ENCODE measurements at regions not wholly inside any gene's neighbourhood (a gene's known extent, or its start where the extent isn't known, plus 50 kb on each side); places are given as distances from the start of the nearest gene placed in this dataset.

DNA sequence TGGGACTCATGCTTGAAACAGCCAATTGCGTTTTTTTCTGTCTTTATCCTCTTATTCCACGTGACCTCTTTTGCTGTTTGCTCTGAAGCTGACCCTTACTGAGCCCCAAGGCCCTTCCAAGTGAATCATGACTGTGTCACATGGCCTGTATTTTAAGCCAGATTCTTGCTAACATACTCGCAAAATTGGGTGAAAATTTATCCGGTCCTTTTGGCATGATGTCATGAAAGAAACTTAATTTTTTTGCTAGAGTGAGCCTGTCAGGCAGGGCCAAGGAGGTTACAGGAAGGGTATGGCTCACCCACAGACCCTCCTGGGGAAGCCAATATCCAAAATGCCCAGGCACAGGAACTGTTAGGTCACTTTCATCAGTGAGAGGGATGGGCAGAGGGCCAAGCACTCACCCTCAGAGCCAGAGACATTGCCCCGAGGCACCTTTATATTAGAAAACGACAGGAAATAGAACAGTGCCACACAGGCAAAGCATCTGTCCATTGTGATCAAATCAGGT is 296.7 kb downstream of the CDH26 start:
- Mint-ChIP-seq H3K4me3 (no peak overlapping the region), H3K36me3 (ENCODE audit: low read depth) (no peaks in the 10 kb centered on the region), H3K4me1 (peaks cover 4% of the 10 kb centered on the region), H3K27me3 (ENCODE audit: insufficient read depth) (peaks cover 45% of the 10 kb centered on the region), H3K27ac (no peak overlapping the region), H3K9me3 (no peaks in the 10 kb centered on the region)
- no peaks in the 10 kb centered on the region for H3K36me3 ChIP-seq (ENCODE audit: control insufficient read depth, insufficient read depth, low read length)
- TF ChIP-seq, protein P1, sequence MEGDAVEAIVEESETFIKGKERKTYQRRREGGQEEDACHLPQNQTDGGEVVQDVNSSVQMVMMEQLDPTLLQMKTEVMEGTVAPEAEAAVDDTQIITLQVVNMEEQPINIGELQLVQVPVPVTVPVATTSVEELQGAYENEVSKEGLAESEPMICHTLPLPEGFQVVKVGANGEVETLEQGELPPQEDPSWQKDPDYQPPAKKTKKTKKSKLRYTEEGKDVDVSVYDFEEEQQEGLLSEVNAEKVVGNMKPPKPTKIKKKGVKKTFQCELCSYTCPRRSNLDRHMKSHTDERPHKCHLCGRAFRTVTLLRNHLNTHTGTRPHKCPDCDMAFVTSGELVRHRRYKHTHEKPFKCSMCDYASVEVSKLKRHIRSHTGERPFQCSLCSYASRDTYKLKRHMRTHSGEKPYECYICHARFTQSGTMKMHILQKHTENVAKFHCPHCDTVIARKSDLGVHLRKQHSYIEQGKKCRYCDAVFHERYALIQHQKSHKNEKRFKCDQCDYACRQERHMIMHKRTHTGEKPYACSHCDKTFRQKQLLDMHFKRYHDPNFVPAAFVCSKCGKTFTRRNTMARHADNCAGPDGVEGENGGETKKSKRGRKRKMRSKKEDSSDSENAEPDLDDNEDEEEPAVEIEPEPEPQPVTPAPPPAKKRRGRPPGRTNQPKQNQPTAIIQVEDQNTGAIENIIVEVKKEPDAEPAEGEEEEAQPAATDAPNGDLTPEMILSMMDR (conservative IDR thresholded peaks at IDR 0.05): no peak
- peak overlapping the region; percentile 25 for H3K9ac ChIP-seq (ENCODE audit: extremely low read depth, low read length, poor library complexity, severe bottlenecking)
- H3K4me1 ChIP-seq (ENCODE audit: control insufficient read depth, insufficient read depth, low read length): no peaks in the 10 kb centered on the region
- no peaks in the 10 kb centered on the region for H3K9me3 ChIP-seq (ENCODE audit: control insufficient read depth, low read length)
- H3K4me3 ChIP-seq (ENCODE audit: low read length): no peak overlapping the region
- DNase-seq: no peak
- H3K27ac ChIP-seq (ENCODE audit: low read depth, low read length): no peak overlapping the region
- H3K27me3 ChIP-seq (ENCODE audit: control insufficient read depth, insufficient read depth, low read length, poor library complexity, severe bottlenecking): no peaks in the 10 kb centered on the region
- 88 to 96% methylated on average over 6 of the region's 6 CpGs for WGBS, 2 experiments (ENCODE audit: insufficient coverage in 1 of 2, insufficient read length in 1 of 2)

- DNase-seq: no peak
- Mint-ChIP-seq H3K27ac (no peak overlapping the region), H3K9me3 (no peaks in the 10 kb centered on the region), H3K4me3 (no peak overlapping the region), H3K36me3 (ENCODE audit: low read depth) (no peaks in the 10 kb centered on the region), H3K27me3 (ENCODE audit: insufficient read depth) (peaks cover 42% of the 10 kb centered on the region), H3K4me1 (peaks cover 4% of the 10 kb centered on the region)
- Histone ChIP-seq H3K4me3 (ENCODE audit: low read length) (no peak overlapping the region), H3K27me3 (ENCODE audit: control insufficient read depth, insufficient read depth, low read length, poor library complexity, severe bottlenecking) (no peaks in the 10 kb centered on the region), H3K4me1 (ENCODE audit: control insufficient read depth, insufficient read depth, low read length) (no peaks in the 10 kb centered on the region), H3K27ac (ENCODE audit: low read depth, low read length) (no peak overlapping the region), H3K36me3 (ENCODE audit: control insufficient read depth, insufficient read depth, low read length) (no peaks in the 10 kb centered on the region), H3K9ac (ENCODE audit: extremely low read depth, low read length, poor library complexity, severe bottlenecking) (peak overlapping the region; percentile 25), H3K9me3 (ENCODE audit: control insufficient read depth, low read length) (no peaks in the 10 kb centered on the region)
- 59% methylated on average over 3 of the region's 3 CpGs; no CpG with 5 or more reads in 1 of the 2 experiments for WGBS, 2 experiments (ENCODE audit: insufficient coverage in 1 of 2, insufficient read length in 1 of 2)
- TF ChIP-seq, protein P1 (conservative IDR thresholded peaks at IDR 0.05): no peak
These were observed 297.2 kb downstream of the CDH26 start for GRCh38 chr20:60255415-60255814.

DNA sequence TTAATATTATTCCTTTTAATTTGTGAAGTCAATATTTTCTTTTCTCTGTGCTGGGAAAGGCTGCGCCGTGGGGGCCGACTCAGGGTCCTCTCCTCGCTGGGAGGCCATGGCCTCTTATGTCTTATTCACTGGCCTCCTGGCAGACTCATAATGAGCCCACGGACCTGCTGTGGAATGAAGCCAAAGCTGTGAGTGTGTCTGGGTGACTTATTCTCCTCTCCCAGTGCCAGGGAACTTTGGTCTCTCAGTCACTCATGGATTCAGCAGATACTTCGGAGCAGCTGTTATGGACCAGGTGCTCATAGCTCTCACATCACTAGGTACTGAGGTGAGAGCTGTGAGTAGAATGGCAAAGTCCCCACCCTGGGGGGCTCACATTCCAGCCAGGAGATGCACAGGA is 297.6 kb downstream of the CDH26 start:
- H3K9me3 Mint-ChIP-seq: no peaks in the 10 kb centered on the region

More for the DNA sequence above, 297.6 kb downstream of the CDH26 start:
- Histone ChIP-seq H3K4me3 (ENCODE audit: low read length) (no peak overlapping the region), H3K27me3 (ENCODE audit: control insufficient read depth, insufficient read depth, low read length, poor library complexity, severe bottlenecking) (no peaks in the 10 kb centered on the region), H3K9ac (ENCODE audit: extremely low read depth, low read length, poor library complexity, severe bottlenecking) (no peak overlapping the region), H3K36me3 (ENCODE audit: control insufficient read depth, insufficient read depth, low read length) (no peaks in the 10 kb centered on the region), H3K4me1 (ENCODE audit: control insufficient read depth, insufficient read depth, low read length) (no peaks in the 10 kb centered on the region), H3K9me3 (ENCODE audit: control insufficient read depth, low read length) (no peaks in the 10 kb centered on the region), H3K27ac (ENCODE audit: low read depth, low read length) (no peak overlapping the region)
- Mint-ChIP-seq H3K4me1 (peaks cover 4% of the 10 kb centered on the region), H3K36me3 (ENCODE audit: low read depth) (no peaks in the 10 kb centered on the region), H3K4me3 (no peak overlapping the region), H3K27ac (no peak overlapping the region), H3K27me3 (ENCODE audit: insufficient read depth) (peaks cover 40% of the 10 kb centered on the region)
- no peak for DNase-seq
- 80 to 87% methylated on average over 1 to 6 of the region's 6 CpGs for WGBS, 2 experiments (ENCODE audit: insufficient coverage in 1 of 2, insufficient read length in 1 of 2)
- TF ChIP-seq, protein P1 (conservative IDR thresholded peaks at IDR 0.05): no peak

All from endodermal cell (in vitro differentiated cells).